OCI-LY1 (cell line): ENCODE measurements at regions not wholly inside any gene's neighbourhood (a gene's known extent, or its start where the extent isn't known, plus 50 kb on each side); places are given as distances from the start of the nearest gene placed in this dataset.

Experiments used
- H2AFZ ChIP-seq: fragments of 200-600 bp; sonication (generic), shearing (Covaris generic); 2 replicates; pipeline ENCODE4 v1.6.0; 2014; ENCODE audit warnings: antibody characterized with exemption, mild to moderate bottlenecking, low read length
- H3F3A ChIP-seq: fragments of 200-600 bp; sonication (generic), shearing (Covaris generic); 2 replicates; pipeline ENCODE4 v1.6.0; 2014; ENCODE audit warnings: mild to moderate bottlenecking, antibody characterized with exemption, low read length, moderate library complexity; ENCODE audit not compliant: insufficient read depth
- H3K27ac ChIP-seq: fragments of 200-600 bp; sonication (generic); 2 replicates; pipeline ENCODE4 v1.5.1; 2014; ENCODE audit warnings: low read length, mixed run types, mild to moderate bottlenecking, low read depth; ENCODE audit not compliant: poor library complexity, severe bottlenecking
- H3K27me3 ChIP-seq: fragments of 200-600 bp; sonication (generic); 2 replicates; pipeline ENCODE4 v1.6.0; 2014; ENCODE audit warnings: antibody characterized with exemption, mild to moderate bottlenecking, low read length, moderate library complexity; ENCODE audit not compliant: insufficient read depth
- H3K36me3 ChIP-seq: fragments of 200-600 bp; sonication (generic); 2 replicates; pipeline ENCODE4 v1.6.1; 2014; ENCODE audit warnings: mild to moderate bottlenecking, antibody characterized with exemption, low read length, moderate library complexity, mixed read lengths; ENCODE audit not compliant: insufficient read depth
- H3K4me1 ChIP-seq: fragments of 200-600 bp; sonication (generic); 2 replicates; pipeline ENCODE4 v1.5.1; 2014; ENCODE audit warnings: mild to moderate bottlenecking, low read length, moderate library complexity; ENCODE audit not compliant: insufficient read depth, severe bottlenecking
- H3K4me2 ChIP-seq: fragments of 200-600 bp; sonication (generic), shearing (Covaris generic); 2 replicates; pipeline ENCODE4 v1.6.1; 2014; ENCODE audit warnings: low read length
- H3K4me3 ChIP-seq: fragments of 200-600 bp; sonication (generic); 2 replicates; pipeline ENCODE4 v1.5.1; 2014; ENCODE audit warnings: low read length, low read depth, mild to moderate bottlenecking, mixed read lengths; ENCODE audit not compliant: poor library complexity, severe bottlenecking
- H3K79me2 ChIP-seq: fragments of 200-600 bp; shearing (Covaris generic); 2 replicates; pipeline ENCODE4 v1.6.1; 2016; ENCODE audit warnings: mixed run types, low read length, mixed read lengths; ENCODE audit not compliant: insufficient read depth
- H3K9ac ChIP-seq: fragments of 200-600 bp; sonication (generic), shearing (Covaris generic); 2 replicates; pipeline ENCODE4 v1.6.1; 2014; ENCODE audit warnings: mild to moderate bottlenecking, low read length, mixed read lengths
- H3K9me2 ChIP-seq: fragments of 200-600 bp; sonication (generic), shearing (Covaris generic); 2 replicates; pipeline ENCODE4 v1.6.1; 2014; ENCODE audit warnings: low read depth, mild to moderate bottlenecking, low read length, mixed read lengths
- H3K9me3 ChIP-seq: fragments of 200-600 bp; shearing (Covaris generic); 2 replicates; pipeline ENCODE4 v1.6.1; 2014; ENCODE audit warnings: low read length, mixed read lengths
- H4K20me1 ChIP-seq: fragments of 200-600 bp; sonication (generic), shearing (Covaris generic); 2 replicates; pipeline ENCODE4 v1.6.0; 2016; ENCODE audit warnings: mild to moderate bottlenecking, low read length; ENCODE audit not compliant: insufficient read depth
- CTCF ChIP-seq: fragments of 200-600 bp; sonication (generic), shearing (Covaris generic); IDR thresholded peaks from 2 replicates; pipeline ENCODE4 v1.5.1; 2017; ENCODE audit warnings: mild to moderate bottlenecking, antibody characterized with exemption, low read length, moderate library complexity, mixed read lengths
- EZH2 ChIP-seq: fragments of 200-600 bp; sonication (generic), shearing (Covaris generic); IDR thresholded peaks from 2 replicates; pipeline ENCODE4 v1.8.0; 2017; ENCODE audit warnings: borderline replicate concordance, mixed run types, mild to moderate bottlenecking, antibody characterized with exemption, low read length, moderate library complexity, mixed read lengths

- Histone ChIP-seq H3K9ac (no peak overlapping the region), H3K27ac (no peak overlapping the region), H3K9me3 (no peaks in the 10 kb centered on the region), H2AFZ (no peak overlapping the region), H3K4me2 (no peak overlapping the region), H3K36me3 (no peaks in the 10 kb centered on the region), H3F3A (no peaks in the 10 kb centered on the region), H3K9me2 (no peaks in the 10 kb centered on the region), H3K27me3 (no peaks in the 10 kb centered on the region), H4K20me1 (no peaks in the 10 kb centered on the region), H3K4me3 (no peak overlapping the region), H3K4me1 (no peaks in the 10 kb centered on the region), H3K79me2 (no peaks in the 10 kb centered on the region)
- TF ChIP-seq CTCF, result no peak
- no peak for TF ChIP-seq EZH2
These were observed 208.3 kb upstream of the SALL1 start for GRCh38 chr16:51359141-51359955.

GRCh38 chr16:51357839-51358238, 206.8 kb upstream of the SALL1 start:
- no peaks in the 10 kb centered on the region for H3K4me1 ChIP-seq
- H3K9me2 ChIP-seq, result no peaks in the 10 kb centered on the region
- no peaks in the 10 kb centered on the region for H3K27me3 ChIP-seq
- no peak overlapping the region for H3K4me3 ChIP-seq
- H3K9me3 ChIP-seq, result no peaks in the 10 kb centered on the region
- no peak overlapping the region for H3K27ac ChIP-seq
- no peaks in the 10 kb centered on the region for H3K79me2 ChIP-seq
- H3F3A ChIP-seq, result no peaks in the 10 kb centered on the region
- H3K9ac ChIP-seq, result no peak overlapping the region
- H3K4me2 ChIP-seq, result no peak overlapping the region
- H2AFZ ChIP-seq, result no peak overlapping the region
- no peaks in the 10 kb centered on the region for H4K20me1 ChIP-seq
- TF ChIP-seq EZH2, result no peak
- no peak for TF ChIP-seq CTCF
- H3K36me3 ChIP-seq, result no peaks in the 10 kb centered on the region

GRCh38 chr16:51355875-51356274, 204.8 kb upstream of the SALL1 start:
- TF ChIP-seq CTCF (no peak), EZH2 (no peak)
- Histone ChIP-seq H3K9me2 (no peaks in the 10 kb centered on the region), H3K4me3 (no peak overlapping the region)

More at GRCh38 chr16:51355875-51356274, 204.8 kb upstream of the SALL1 start:
- no peaks in the 10 kb centered on the region for H4K20me1 ChIP-seq
- H3K4me2 ChIP-seq, result no peak overlapping the region
- H2AFZ ChIP-seq, result no peak overlapping the region
- H3K27ac ChIP-seq, result no peak overlapping the region
- no peaks in the 10 kb centered on the region for H3K36me3 ChIP-seq
- H3F3A ChIP-seq, result no peaks in the 10 kb centered on the region
- H3K79me2 ChIP-seq, result no peaks in the 10 kb centered on the region
- H3K4me1 ChIP-seq, result no peaks in the 10 kb centered on the region
- H3K9ac ChIP-seq, result no peak overlapping the region
- H3K9me3 ChIP-seq, result no peaks in the 10 kb centered on the region
- no peaks in the 10 kb centered on the region for H3K27me3 ChIP-seq
